B cell (primary cell): ENCODE measurements at regions not wholly inside any gene's neighbourhood (a gene's known extent, or its start where the extent isn't known, plus 50 kb on each side); places are given as distances from the start of the nearest gene placed in this dataset.
"Not testable (repeated sequence)": the region's sequence is repeated elsewhere in the genome, so short reads cannot be mapped to it uniquely, and the experiment has no call there.

Source experiments
- CTCF ChIP-seq: fragments of 200-600 bp; IDR thresholded peaks from one replicate; pipeline ENCODE4 v1.8.0; 2022; ENCODE audit warnings: antibody characterized with exemption, mild to moderate bottlenecking
- EZH2 ChIP-seq: IDR thresholded peaks from 2 replicates; pipeline ENCODE4 v1.6.1; 2012; ENCODE audit warnings: borderline replicate concordance, low read depth, mild to moderate bottlenecking, moderate library complexity, low read length; ENCODE audit not compliant: insufficient read depth, poor library complexity, severe bottlenecking

GRCh38 chr21:9573528-9573927 is 947.9 kb upstream of the TPTE start:
- TF ChIP-seq CTCF, EZH2: not testable (repeated sequence)
